IMR-90 (cell line): ENCODE measurements at regions not wholly inside any gene's neighbourhood (a gene's known extent, or its start where the extent isn't known, plus 50 kb on each side); places are given as distances from the start of the nearest gene placed in this dataset.

Experiments used
- ATAC-seq: fragments of 200-7000 bp; cut with Tn5 transposase; 2 replicates; pipeline ENCODE4 v1.9.1; 2020; ENCODE audit warnings: low read depth, mild to moderate bottlenecking, moderate library complexity
- BruUV-seq: library from RNA; stranded (reverse); fragments of 400-500 nt; replicated peaks from 2 replicates; lab custom pipeline; 2021; lab: Mats Ljungman, UMichigan
- CTCF ChIA-PET: fragments of 300-600 bp; formaldehyde crosslinking; extraction: SDS; loops from one replicate; lab custom pipeline; 2021; ENCODE audit warnings: antibody characterized with exemption; lab: Yijun Ruan, JAX
- POLR2A ChIA-PET: fragments of 300-600 bp; sonication (Branson Sonifier 250); formaldehyde crosslinking; loops from one replicate; lab custom pipeline; 2022; ENCODE audit warnings: antibody characterized with exemption; ENCODE audit not compliant: unreplicated experiment; lab: Charles Lee
- DNase-seq: peaks from one replicate; pipeline ENCODE4 v3.0.0; 2013
- H2AFZ ChIP-seq: replicated peaks from 2 replicates; pipeline ENCODE3; 2013; ENCODE audit warnings: low read length, mild to moderate bottlenecking; ENCODE audit not compliant: poor library complexity
- H2AK5ac ChIP-seq: 2 replicates; pipeline ENCODE4 v1.6.1; 2013; ENCODE audit warnings: low read depth, low read length, inconsistent platforms
- H2AK9ac ChIP-seq: replicated peaks from 2 replicates; pipeline ENCODE3; 2013; ENCODE audit warnings: mild to moderate bottlenecking, low read depth, low read length, moderate library complexity; ENCODE audit not compliant: poor library complexity
- H2BK120ac ChIP-seq: 2 replicates; pipeline ENCODE4 v1.6.1; 2013; ENCODE audit warnings: low read depth, low read length, inconsistent platforms
- H2BK15ac ChIP-seq: 3 replicates; pipeline ENCODE4 v1.6.1; 2013; ENCODE audit warnings: low read depth, low read length, inconsistent platforms
- H2BK20ac ChIP-seq: 2 replicates; pipeline ENCODE4 v1.6.1; 2013; ENCODE audit warnings: low read depth, mild to moderate bottlenecking, inconsistent platforms, low read length, moderate library complexity
- H2BK5ac ChIP-seq: 2 replicates; pipeline ENCODE4 v1.6.1; 2013; ENCODE audit warnings: mild to moderate bottlenecking, low read depth, low read length, inconsistent platforms; ENCODE audit not compliant: poor library complexity, severe bottlenecking
- H3K14ac ChIP-seq: replicated peaks from 2 replicates; pipeline ENCODE4 v1.6.1; 2013; ENCODE audit warnings: low read depth, low read length, inconsistent platforms
- H3K18ac ChIP-seq: 2 replicates; pipeline ENCODE4 v1.6.1; 2013; ENCODE audit warnings: low read depth, low read length, control low read depth
- H3K23ac ChIP-seq: 2 replicates; pipeline ENCODE4 v1.6.1; 2013; ENCODE audit warnings: low read depth, low read length, inconsistent platforms
- H3K27ac ChIP-seq: 2 replicates; pipeline ENCODE4 v1.5.1; 2013; ENCODE audit warnings: mild to moderate bottlenecking, control low read depth, low read length; ENCODE audit not compliant: insufficient read depth
- H3K27me3 ChIP-seq: 2 replicates; pipeline ENCODE4 v1.6.1; 2013; ENCODE audit warnings: low read length; ENCODE audit not compliant: control insufficient read depth, insufficient read depth
- H3K36me3 ChIP-seq: 2 replicates; pipeline ENCODE4 v1.6.1; 2013; ENCODE audit warnings: low read length, mixed read lengths; ENCODE audit not compliant: control insufficient read depth, insufficient read depth
- H3K4ac ChIP-seq: 2 replicates; pipeline ENCODE4 v1.6.1; 2013; ENCODE audit warnings: low read depth, low read length, inconsistent platforms
- H3K4me1 ChIP-seq: 2 replicates; pipeline ENCODE4 v1.6.1; 2013; ENCODE audit warnings: low read length, mixed read lengths; ENCODE audit not compliant: control insufficient read depth, insufficient read depth
- H3K4me2 ChIP-seq: 2 replicates; pipeline ENCODE4 v1.6.1; 2013; ENCODE audit warnings: low read depth, mild to moderate bottlenecking, control low read depth, low read length, moderate library complexity
- H3K4me3 ChIP-seq: 2 replicates; pipeline ENCODE4 v1.5.1; 2013; ENCODE audit warnings: low read depth, mild to moderate bottlenecking, control low read depth, low read length, moderate library complexity; ENCODE audit not compliant: insufficient read depth
- H3K56ac ChIP-seq: 2 replicates; pipeline ENCODE4 v1.6.1; 2013; ENCODE audit warnings: low read length, inconsistent platforms; ENCODE audit not compliant: insufficient read depth; ENCODE audit errors: extremely low read depth
- H3K79me1 ChIP-seq, 2 experiments: 2 replicates each; pipeline ENCODE4 v1.6.1; 2013; ENCODE audit warnings: low read length in 2 of 2, inconsistent platforms in 1 of 2, low read depth in 1 of 2
- H3K9ac ChIP-seq: 2 replicates; pipeline ENCODE4 v1.6.1; 2013; ENCODE audit warnings: low read depth, low read length, control low read depth
- H3K9me1 ChIP-seq: 2 replicates; pipeline ENCODE4 v1.6.1; 2013; ENCODE audit warnings: low read length, inconsistent platforms; ENCODE audit not compliant: insufficient read depth
- H3K9me3 ChIP-seq: 2 replicates; pipeline ENCODE4 v1.6.1; 2013; ENCODE audit warnings: low read length; ENCODE audit not compliant: control insufficient read depth, insufficient read depth
- H4K20me1 ChIP-seq: 2 replicates; pipeline ENCODE4 v1.6.1; 2013; ENCODE audit warnings: low read length, inconsistent platforms; ENCODE audit not compliant: insufficient read depth
- H4K5ac ChIP-seq: 2 replicates; pipeline ENCODE4 v1.6.1; 2013; ENCODE audit warnings: mild to moderate bottlenecking, low read depth, low read length, control low read depth
- H4K8ac ChIP-seq, 2 experiments: 2 replicates each; pipeline ENCODE4 v1.6.1; 2013; ENCODE audit warnings: low read depth in 2 of 2, low read length in 2 of 2, control low read depth in 1 of 2, inconsistent platforms in 1 of 2
- H4K91ac ChIP-seq: 2 replicates; pipeline ENCODE4 v1.6.1; 2013; ENCODE audit warnings: low read depth, low read length, inconsistent platforms; ENCODE audit not compliant: insufficient read depth
- BHLHE40 ChIP-seq: fragments of 150-350 bp; IDR thresholded peaks from 2 replicates; pipeline ENCODE4 v1.6.1; 2016; ENCODE audit warnings: mild to moderate bottlenecking, low read depth, low read length
- CEBPB ChIP-seq: IDR thresholded peaks from 2 replicates; pipeline ENCODE4 v1.6.1; 2012; ENCODE audit warnings: low read depth, low read length, improper control_type of control experiment
- CHD1 ChIP-seq: IDR thresholded peaks from 2 replicates; pipeline ENCODE4 v1.6.1; 2012; ENCODE audit warnings: low read depth, low read length, improper control_type of control experiment
- CTCF ChIP-seq: conservative IDR thresholded peaks from 2 replicates; pipeline ENCODE4 v1.5.1; 2012; ENCODE audit warnings: mild to moderate bottlenecking, low read depth, low read length, improper control_type of control experiment
- FOS ChIP-seq: fragments of 150-350 bp; IDR thresholded peaks from 2 replicates; pipeline ENCODE4 v1.6.1; 2016; ENCODE audit warnings: low read depth, low read length
- MAFK ChIP-seq: IDR thresholded peaks from 2 replicates; pipeline ENCODE4 v1.6.1; 2012; ENCODE audit warnings: low read depth, low read length, improper control_type of control experiment
- MAZ ChIP-seq: IDR thresholded peaks from 2 replicates; pipeline ENCODE4 v1.6.1; 2012; ENCODE audit warnings: low read depth, mild to moderate bottlenecking, low read length, improper control_type of control experiment, moderate library complexity, borderline replicate concordance
- MXI1 ChIP-seq: IDR thresholded peaks from 2 replicates; pipeline ENCODE4 v1.6.1; 2012; ENCODE audit warnings: low read depth, mild to moderate bottlenecking, low read length, moderate library complexity, borderline replicate concordance
- NFE2L2 ChIP-seq: fragments of 150-350 bp; IDR thresholded peaks from 2 replicates; pipeline ENCODE4 v1.6.1; 2016; ENCODE audit warnings: low read depth, mild to moderate bottlenecking, low read length
- POLR2A ChIP-seq: IDR thresholded peaks from 2 replicates; pipeline ENCODE4 v1.6.1; 2012; ENCODE audit warnings: mild to moderate bottlenecking, low read depth, low read length
- RAD21 ChIP-seq: IDR thresholded peaks from 2 replicates; pipeline ENCODE4 v1.6.1; 2012; ENCODE audit warnings: low read length, improper control_type of control experiment
- RCOR1 ChIP-seq: IDR thresholded peaks from 2 replicates; pipeline ENCODE4 v1.6.1; 2012; ENCODE audit warnings: mild to moderate bottlenecking, low read length, improper control_type of control experiment; ENCODE audit not compliant: insufficient replicate concordance
- RFX5 ChIP-seq: IDR thresholded peaks from 2 replicates; pipeline ENCODE4 v1.8.0; 2012; ENCODE audit warnings: low read depth, mild to moderate bottlenecking, low read length, moderate library complexity
- SMC3 ChIP-seq: fragments of 150-350 bp; IDR thresholded peaks from 2 replicates; pipeline ENCODE4 v1.6.1; 2016; ENCODE audit warnings: low read depth, mild to moderate bottlenecking, antibody characterized with exemption, low read length, moderate library complexity
- USF2 ChIP-seq: fragments of 150-350 bp; IDR thresholded peaks from 2 replicates; pipeline ENCODE4 v1.6.1; 2017; ENCODE audit warnings: mild to moderate bottlenecking, antibody characterized with exemption, low read length, low read depth
- WGBS, 2 experiments: methylation state at CpG; one replicate each; pipeline versions ENCODE4 v1.1.5 to v1.1.7; 2013; ENCODE audit warnings: missing lambda C conversion rate in 2 of 2; ENCODE audit not compliant: insufficient read length in 1 of 2; ENCODE audit errors: extremely low coverage in 2 of 2; 5-methylcytosine and 5-hydroxymethylcytosine counted together
- dilution Hi-C: fragments of 300-500 bp; cut with HindIII; formaldehyde crosslinking; loops from one replicate; pipeline ENCODE4 v1.14.3; 2018; ENCODE audit warnings: low sequenced_read_pairs; ENCODE audit not compliant: unreplicated experiment
- in situ Hi-C: fragments of 300-500 bp; cut with MboI; formaldehyde crosslinking; loops from 3 replicates; pipeline ENCODE4 v1.14.3; 2019; ENCODE audit warnings: low sequenced_read_pairs, inconsistent platforms, mixed read lengths
- intact Hi-C: fragments of 100-400 bp; cut with micrococcal nuclease; formaldehyde crosslinking; loops from 2 replicates; pipeline ENCODE4 v1.10.0; 2022
- TF ChIP-seq, protein P1 (sequence below): fragments of 150-350 bp; IDR thresholded peaks from 2 replicates; pipeline ENCODE4 v1.6.1; 2016; ENCODE audit warnings: low read depth, mild to moderate bottlenecking, low read length, moderate library complexity, borderline replicate concordance

DNA sequence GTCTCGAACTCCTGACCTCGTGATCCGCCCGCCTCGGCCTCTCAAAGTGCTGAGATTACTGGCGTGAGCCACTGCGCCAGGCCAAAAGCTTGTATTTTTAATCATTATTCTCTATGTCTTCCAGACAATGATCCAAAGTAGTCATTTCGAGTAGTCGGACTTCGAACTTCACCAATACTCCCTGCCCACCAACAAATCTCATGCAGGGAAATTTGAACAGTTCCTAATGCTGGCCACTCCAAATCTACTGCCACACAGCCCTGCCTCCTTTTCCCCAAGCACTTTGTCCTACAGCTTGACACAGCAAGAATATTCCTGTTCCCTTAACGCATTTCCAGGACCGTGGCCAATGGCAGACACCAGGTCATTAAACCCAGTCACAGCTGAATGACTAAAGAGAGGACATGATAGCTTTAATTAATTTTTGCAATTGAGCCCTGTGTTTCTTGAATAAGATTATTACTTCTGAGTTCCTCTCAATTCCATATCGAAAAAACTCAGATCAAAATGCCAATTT, 142.3 kb upstream of the NRP1 start:
- no peak overlapping the region for H3K14ac ChIP-seq
- H3K9ac ChIP-seq = no peak overlapping the region
- no peak overlapping the region for H3K27ac ChIP-seq
- no peaks in the 10 kb centered on the region for H3K9me3 ChIP-seq
- no peaks in the 10 kb centered on the region for H3K36me3 ChIP-seq
- no peak overlapping the region for H2AK5ac ChIP-seq
- no peak overlapping the region for H2AK9ac ChIP-seq
- H3K4ac ChIP-seq = no peak overlapping the region
- H3K4me1 ChIP-seq = no peaks in the 10 kb centered on the region
- H2BK15ac ChIP-seq = no peak overlapping the region
- no peak overlapping the region for H4K91ac ChIP-seq
- POLR2A ChIA-PET = no interaction called here
- DNase-seq = no peak
- H3K27me3 ChIP-seq = peaks cover 2% of the 10 kb centered on the region; the same call in 1 of the 2 replicates
- no peak overlapping the region for H2AFZ ChIP-seq
- WGBS, 2 experiments = 100% methylated on average over 9 of the region's 13 CpGs; no CpG with 5 or more reads in 1 of the 2 experiments
- no peak overlapping the region for H3K23ac ChIP-seq
- CTCF ChIA-PET = no interaction called here
- H2BK5ac ChIP-seq = no peak overlapping the region
- H3K56ac ChIP-seq = no peak overlapping the region
- H4K5ac ChIP-seq = no peak overlapping the region
- in situ Hi-C loops (no loop called here), dilution Hi-C loops (no loop called here), intact Hi-C loops (no loop called here)
- no peaks in the 10 kb centered on the region for H3K79me1 ChIP-seq
- H4K8ac ChIP-seq = no peak overlapping the region
- no peak overlapping the region for H3K4me3 ChIP-seq
- TF ChIP-seq NFE2L2 = no peak
- no peak for TF ChIP-seq CTCF
- TF ChIP-seq USF2 = no peak
- TF ChIP-seq MAZ = no peak
- no peak for TF ChIP-seq RAD21
- TF ChIP-seq SMC3 = no peak
- TF ChIP-seq CEBPB = no peak
- TF ChIP-seq MAFK = no peak
- TF ChIP-seq CHD1 = no peak
- TF ChIP-seq RCOR1 = no peak
- no peak for TF ChIP-seq RFX5
- TF ChIP-seq FOS = no peak
- no peak for TF ChIP-seq POLR2A
- no peak for TF ChIP-seq BHLHE40
- TF ChIP-seq, protein P1, sequence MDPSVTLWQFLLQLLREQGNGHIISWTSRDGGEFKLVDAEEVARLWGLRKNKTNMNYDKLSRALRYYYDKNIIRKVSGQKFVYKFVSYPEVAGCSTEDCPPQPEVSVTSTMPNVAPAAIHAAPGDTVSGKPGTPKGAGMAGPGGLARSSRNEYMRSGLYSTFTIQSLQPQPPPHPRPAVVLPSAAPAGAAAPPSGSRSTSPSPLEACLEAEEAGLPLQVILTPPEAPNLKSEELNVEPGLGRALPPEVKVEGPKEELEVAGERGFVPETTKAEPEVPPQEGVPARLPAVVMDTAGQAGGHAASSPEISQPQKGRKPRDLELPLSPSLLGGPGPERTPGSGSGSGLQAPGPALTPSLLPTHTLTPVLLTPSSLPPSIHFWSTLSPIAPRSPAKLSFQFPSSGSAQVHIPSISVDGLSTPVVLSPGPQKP = no peak
- no peak for TF ChIP-seq MXI1
- ATAC-seq = no peak
- no peaks in the 10 kb centered on the region for H3K9me1 ChIP-seq
- no peak overlapping the region for H3K4me2 ChIP-seq
- no TSS peak for BruUV-seq
- H3K18ac ChIP-seq = no peak overlapping the region
- H2BK20ac ChIP-seq = no peak overlapping the region
- H4K20me1 ChIP-seq = no peaks in the 10 kb centered on the region
- no peak overlapping the region for H2BK120ac ChIP-seq
